T47D (cell line): ENCODE measurements at regions not wholly inside any gene's neighbourhood (a gene's known extent, or its start where the extent isn't known, plus 50 kb on each side); places are given as distances from the start of the nearest gene placed in this dataset.
"Not testable (repeated sequence)": the region's sequence is repeated elsewhere in the genome, so short reads cannot be mapped to it uniquely, and the experiment has no call there.

ENCODE experiments used
- DNase-seq, 2 experiments: peaks; one replicate each; pipeline versions ENCODE4 v3.0.0 to v3.0.0-alpha.2; 2011 to 2012; ENCODE audit warnings: low read depth in 1 of 2, low spot score in 1 of 2
- JUND ChIP-seq: IDR thresholded peaks from 2 replicates; pipeline ENCODE4 v1.6.1; 2012; ENCODE audit warnings: low read depth
- in situ Hi-C: cut with HindIII; loops from 2 replicates; pipeline ENCODE4 v1.10.0; 2016; ENCODE audit warnings: low sequenced_read_pairs, low pct_unique_long_range_greater_than_20kb

DNA sequence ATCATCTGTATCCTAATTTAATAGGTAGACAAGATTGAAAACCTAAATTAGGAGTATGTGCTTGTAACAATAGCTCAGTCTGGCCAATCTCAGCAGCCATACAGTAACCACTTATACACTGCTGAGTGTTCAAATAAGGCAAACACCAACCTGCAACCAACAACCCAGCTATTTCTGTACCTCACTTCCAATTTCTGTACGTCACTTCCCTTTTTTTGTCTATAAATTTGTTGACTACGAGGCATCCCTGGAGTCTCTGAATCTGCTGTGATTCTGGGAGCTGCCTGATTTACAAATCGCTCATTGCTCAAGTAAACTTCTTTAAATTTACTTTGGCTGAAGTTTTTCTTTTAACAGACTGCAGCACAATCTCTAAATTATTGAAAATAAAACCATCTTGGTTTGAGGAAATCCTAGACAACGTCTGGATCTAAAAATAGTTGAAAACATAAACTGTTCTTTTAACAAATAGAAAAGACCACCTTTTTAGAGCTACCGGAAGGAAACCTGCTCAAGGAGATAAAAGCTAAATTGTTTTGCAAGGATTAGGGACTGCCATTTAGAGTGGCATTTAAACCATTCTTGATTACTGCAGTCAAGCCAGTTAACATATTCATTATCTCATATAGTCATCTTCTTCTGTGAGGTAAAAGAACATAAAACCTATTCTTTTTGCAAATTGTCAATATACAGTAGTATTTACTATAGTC is 778.1 kb downstream of the SH3BGRL start:
- in situ Hi-C loops = no loop called here
- no peak for TF ChIP-seq JUND
- no peak for DNase-seq

DNA sequence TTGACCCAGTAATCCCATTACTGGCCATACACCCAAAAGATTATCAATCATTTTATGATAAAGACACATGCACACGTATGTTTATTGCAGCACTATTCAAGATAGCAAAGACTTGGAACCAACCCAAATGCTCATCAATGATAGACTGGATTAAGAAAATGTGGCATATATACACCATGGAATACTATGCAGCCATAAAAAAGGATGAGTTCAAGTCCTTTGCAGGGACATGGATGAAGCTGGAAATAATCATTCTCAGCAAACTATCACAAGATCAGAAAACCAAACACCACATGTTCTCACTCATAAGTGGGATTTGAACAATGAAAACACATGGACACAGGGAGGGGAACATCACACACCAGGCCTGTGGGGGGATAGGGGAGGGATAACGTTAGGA is 785.3 kb downstream of the SH3BGRL start:
- DNase-seq, in situ Hi-C loops: not testable (repeated sequence)

DNA sequence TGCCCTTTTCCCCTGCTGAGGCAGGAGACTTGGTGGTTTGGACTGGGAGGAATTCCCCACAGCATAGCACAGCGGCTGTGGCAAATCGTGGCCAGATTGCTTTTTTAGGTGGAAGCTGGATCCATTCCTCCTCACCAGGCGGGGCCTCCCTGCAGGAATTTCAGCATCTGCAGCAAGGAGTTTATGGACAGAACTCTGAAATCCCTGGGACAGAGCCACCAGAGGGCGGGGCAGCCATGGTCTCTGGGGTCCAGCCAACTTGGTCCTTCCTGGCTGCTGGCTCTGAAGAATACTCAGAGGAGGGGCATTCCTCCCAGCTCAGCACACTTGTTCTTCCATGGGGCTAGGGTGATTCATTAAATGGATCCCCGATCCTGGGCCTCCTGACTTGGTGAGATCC is 794.3 kb downstream of the SH3BGRL start:
- in situ Hi-C loops = no loop called here
- no peak for DNase-seq
- no peak for TF ChIP-seq JUND

DNA sequence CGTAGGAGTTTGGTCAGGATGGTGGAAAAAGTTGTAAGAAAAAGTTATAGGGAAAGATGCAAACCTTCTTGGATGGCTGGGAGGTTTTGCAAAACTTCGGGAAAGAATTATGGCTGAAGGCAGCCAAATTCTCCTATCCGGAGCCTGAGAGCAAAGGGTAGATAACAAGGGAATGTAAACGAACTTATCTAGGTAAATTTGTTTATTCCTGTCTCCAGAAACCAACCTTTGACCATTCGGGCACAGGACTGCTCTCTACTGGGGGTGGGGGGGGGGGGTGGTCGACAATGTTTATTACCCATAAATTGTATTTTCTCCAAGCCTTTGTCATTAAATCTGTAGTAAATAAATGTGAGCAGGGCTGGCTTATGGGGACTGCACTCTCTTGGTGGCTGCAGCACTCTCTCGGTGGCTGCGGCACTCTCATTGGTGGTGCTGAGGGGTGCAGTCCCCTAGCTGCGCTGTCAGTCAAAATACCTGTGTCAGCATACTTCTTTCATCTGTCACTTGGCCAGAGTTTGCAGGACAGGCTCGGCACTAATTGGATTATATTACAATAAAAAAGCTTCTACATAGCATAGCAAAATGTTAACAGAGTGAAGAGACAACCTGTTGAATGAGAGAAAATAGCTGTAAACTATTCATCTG is 827.8 kb downstream of the SH3BGRL start:
- in situ Hi-C loops = no loop called here
- TF ChIP-seq JUND = no peak

DNA sequence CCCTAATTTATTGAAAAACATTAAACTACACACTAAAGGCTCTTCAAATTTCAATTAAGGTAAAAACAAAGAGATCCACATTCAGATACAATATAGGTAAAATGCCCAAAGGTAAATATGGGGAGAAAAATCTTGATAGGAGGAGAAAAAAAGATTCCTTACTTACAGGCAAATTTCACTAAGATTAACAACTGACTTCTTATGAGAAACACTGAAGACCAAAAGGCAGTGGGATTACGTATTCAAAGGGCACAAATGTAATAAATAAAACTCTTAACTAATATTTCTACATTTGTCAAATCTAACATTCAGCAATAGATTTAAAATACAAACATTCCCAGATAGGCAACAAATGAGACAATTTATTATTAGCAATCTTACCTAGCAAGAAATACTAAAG is 829.3 kb downstream of the SH3BGRL start:
- in situ Hi-C loops = no loop called here
- DNase-seq = no peak
- no peak for TF ChIP-seq JUND

More for the DNA sequence above, 827.8 kb downstream of the SH3BGRL start:
- no peak for DNase-seq

DNA sequence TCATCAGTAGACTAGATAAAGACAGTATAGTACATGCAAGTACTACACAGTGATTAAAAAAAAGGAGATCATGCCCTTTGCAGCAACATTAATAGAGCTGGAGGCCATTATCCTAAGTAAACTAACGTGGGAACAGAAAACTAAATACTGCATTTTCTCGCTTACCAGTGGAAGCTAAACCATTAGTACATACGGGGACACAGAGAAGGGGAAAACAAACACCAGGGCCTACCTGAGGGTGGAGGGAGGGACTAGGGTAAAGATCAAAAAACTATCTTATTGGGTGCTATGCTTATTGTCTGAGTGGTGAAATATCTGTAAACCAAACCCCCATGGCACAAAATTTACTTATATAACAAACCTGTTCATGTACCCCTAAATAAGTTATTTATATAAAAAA is 836.9 kb downstream of the SH3BGRL start:
- in situ Hi-C loops = no loop called here
- TF ChIP-seq JUND = no peak
- DNase-seq = no peak

DNA sequence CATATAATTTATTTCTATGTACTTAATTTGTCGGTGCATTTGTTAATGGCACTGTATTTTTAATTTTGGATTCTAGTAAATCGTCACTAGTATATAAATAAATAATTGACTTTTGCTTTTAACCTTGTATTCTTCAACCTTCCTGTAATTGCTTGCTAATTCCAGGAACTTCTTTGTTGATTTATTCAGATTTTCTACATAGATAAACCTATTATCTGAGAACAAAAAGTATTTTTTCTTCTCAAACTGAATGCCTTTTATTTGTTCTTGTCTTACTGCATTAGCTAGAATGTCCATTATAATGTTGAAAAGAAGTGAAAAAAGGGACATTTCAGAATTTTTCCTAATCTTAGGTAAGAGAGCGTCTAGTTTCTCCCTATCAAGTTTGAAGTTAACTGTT is 839.1 kb downstream of the SH3BGRL start:
- in situ Hi-C loops = no loop called here
- TF ChIP-seq JUND = no peak
- DNase-seq = no peak

DNA sequence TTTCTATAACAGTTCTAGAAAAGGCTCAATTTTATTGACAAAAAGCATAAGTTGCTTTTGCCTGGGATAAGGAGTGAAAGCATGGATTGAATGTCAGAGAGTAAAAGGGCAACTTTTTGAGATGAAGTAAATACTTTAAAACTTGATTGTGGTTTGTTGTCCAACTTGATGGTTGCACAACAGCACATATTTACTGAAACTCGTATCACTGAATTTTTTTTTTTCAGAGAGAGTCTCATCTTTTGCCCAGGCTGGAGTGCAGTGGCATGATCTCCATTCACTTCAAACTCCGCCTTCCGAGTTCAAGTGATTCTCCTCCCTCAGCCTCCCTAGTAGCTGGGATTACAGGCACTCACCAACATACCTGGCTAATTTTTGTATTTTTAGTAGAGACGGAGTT is 856.8 kb downstream of the SH3BGRL start:
- no peak for DNase-seq
- in situ Hi-C loops = no loop called here
- TF ChIP-seq JUND = no peak

DNA sequence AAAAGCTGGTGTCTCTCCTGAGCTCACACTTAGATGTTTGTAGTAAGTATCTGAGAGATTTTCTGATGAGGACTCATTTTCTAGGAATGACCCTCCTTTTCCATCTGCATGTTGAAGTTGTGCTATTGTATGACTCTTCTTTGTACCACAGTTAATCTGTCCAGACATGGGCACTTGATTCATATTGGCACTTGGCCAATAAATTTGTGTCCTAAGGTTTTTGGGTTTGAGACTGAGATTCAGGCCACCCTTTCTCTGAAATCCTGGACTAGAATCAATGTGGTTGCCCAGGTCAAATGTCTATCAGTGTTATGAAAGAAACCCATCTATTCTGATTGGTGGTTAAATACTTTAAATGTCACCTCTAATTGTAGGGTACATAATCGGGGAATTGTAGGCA is 869.0 kb downstream of the SH3BGRL start:
- no peak for DNase-seq
- TF ChIP-seq JUND = no peak
- in situ Hi-C loops = no loop called here

DNA sequence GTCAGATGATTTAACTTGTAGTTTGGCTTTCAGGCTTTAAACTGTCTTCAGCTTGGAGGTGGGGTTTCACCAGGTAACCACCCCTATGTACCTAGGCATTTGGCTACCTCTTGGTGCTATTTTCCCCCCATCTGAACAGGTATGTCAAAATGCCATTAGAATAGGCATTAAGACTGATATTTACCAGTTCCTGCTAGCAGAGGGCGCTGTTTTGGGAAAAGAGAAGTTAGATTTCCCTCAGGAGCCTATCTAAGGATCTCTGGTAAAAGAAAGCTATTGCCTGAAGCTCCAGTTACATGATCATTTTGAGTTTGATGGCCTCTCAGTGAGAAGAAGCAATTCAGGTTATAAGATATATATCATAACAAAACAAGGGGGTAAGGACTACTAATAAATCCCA is 879.1 kb downstream of the SH3BGRL start:
- in situ Hi-C loops = no loop called here
- peak in 1 of 2 experiments; percentile 6 for DNase-seq
- no peak for TF ChIP-seq JUND

DNA sequence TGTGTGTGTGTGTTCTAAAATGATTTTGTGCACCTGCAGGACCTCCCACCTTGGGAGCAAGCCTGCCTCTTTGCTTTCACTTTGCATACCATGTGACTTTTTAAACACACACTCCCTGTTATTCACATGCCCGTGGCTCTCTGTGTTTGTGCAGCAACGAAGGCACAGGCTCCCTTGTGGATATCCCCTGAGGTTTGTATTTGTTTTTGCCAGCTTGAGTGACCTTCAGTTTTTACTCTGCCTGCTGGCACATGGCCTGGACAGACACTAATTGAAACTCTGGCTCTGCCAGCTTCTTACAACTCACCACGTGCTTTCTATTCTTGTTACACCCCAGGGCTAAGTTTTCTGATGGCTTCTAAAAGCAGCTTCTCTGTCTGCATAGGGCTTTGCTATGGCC is 885.8 kb downstream of the SH3BGRL start:
- TF ChIP-seq JUND = no peak
- in situ Hi-C loops = no loop called here
- DNase-seq = peak in 1 of 2 experiments; percentile 61

DNA sequence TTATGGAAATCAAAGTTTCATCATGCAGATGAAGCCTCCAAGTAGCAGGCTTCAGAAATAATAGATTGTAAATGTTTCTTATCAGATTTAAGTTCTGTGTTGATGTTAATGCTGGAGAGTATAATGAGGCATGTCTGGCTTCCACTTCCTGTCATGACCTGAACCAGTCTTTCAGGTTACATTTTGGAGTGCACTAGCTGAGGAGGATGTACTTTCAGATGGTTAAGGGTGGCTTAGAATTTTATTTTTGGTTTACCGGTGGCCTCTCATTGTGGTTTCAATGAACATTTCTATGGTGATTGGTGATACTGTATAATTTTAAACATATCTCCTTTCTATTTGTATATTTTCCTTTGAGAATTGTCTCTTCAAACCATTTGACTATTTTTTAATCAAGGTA is 890.4 kb downstream of the SH3BGRL start:
- in situ Hi-C loops = no loop called here
- no peak for TF ChIP-seq JUND
- peak in 1 of 2 experiments; percentile 9 for DNase-seq

DNA sequence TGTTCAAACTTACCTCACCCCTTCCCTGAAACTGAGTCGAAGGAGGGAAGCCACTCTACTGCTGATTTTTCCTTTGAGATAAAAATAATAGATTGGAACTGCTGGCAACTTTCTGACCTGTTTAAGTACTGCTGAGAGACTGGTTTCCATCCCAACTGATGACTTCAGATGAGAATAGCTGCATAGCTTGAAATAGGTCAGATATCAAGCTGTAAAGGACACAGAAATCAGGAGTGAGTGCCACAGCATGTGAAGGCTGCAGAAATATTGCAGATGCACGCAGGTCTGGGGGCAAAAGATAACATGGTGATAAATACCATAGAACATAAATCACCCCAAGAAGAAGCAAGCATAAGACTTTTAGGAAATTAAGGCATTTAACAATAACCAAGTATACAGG is 923.2 kb downstream of the SH3BGRL start:
- DNase-seq = no peak
- no peak for TF ChIP-seq JUND
- in situ Hi-C loops = no loop called here
